ENCODE measurements at regions not wholly inside any gene's neighbourhood (a gene's known extent, or its start where the extent isn't known, plus 50 kb on each side); places are given as distances from the start of the nearest gene placed in this dataset.

GRCh38 chr6:43895656-43896328, 125.8 kb downstream of the VEGFA start:
- TF ChIP-seq CTCF (conservative IDR thresholded peaks at IDR 0.05) (no peak), EZH2 (IDR thresholded peaks at IDR 0.05; ENCODE audit: low read depth) (no peak)

Data from PC-9 (cell line).